K562 (cell line): ENCODE measurements at regions not wholly inside any gene's neighbourhood (a gene's known extent, or its start where the extent isn't known, plus 50 kb on each side); places are given as distances from the start of the nearest gene placed in this dataset.

Source experiments
- ATAC-seq: fragments of 200-7000 bp; cut with Tn5 transposase; 3 replicates; pipeline ENCODE4 v1.9.1; 2020; ENCODE audit warnings: moderate library complexity
- BruUV-seq: library from RNA; stranded (reverse); fragments of 400-500 nt; replicated peaks from 2 replicates; lab custom pipeline; 2021; lab: Mats Ljungman, UMichigan
- CTCF ChIA-PET: fragments of 300-600 bp; formaldehyde crosslinking; extraction: SDS; loops from one replicate; lab custom pipeline; 2021; ENCODE audit warnings: low intra/inter-chr PET ratio; lab: Yijun Ruan, JAX
- POLR2A ChIA-PET: fragments of 300-600, 350-650 bp; sonication (Branson Sonifier 250); formaldehyde crosslinking; extraction: SDS; loops from one replicate; lab custom pipeline; 2021; ENCODE audit warnings: antibody characterized with exemption, inconsistent platforms; lab: Yijun Ruan, JAX
- DNase-seq, 4 experiments: peaks; one replicate each; pipeline versions ENCODE4 v3.0.0 to v3.0.0-alpha.2; 2011 to 2018; ENCODE audit warnings: low spot score in 3 of 4, mixed read lengths in 3 of 4; ENCODE audit errors: extremely low read depth in 1 of 4
- FAIRE-seq: peaks from 2 replicates; lab custom pipeline; 2011; peaks lifted over from hg19 to GRCh38; lab: Jason Lieb, UNC
- H2AFZ ChIP-seq: 2 replicates; pipeline ENCODE4 v1.6.0; 2011; ENCODE audit warnings: low read depth, low read length, control low read depth, inconsistent platforms
- H3K27ac ChIP-seq: fragments of 200-600 bp; 3 replicates; pipeline ENCODE4 v1.8.0; 2011; ENCODE audit warnings: low read depth, mild to moderate bottlenecking, control low read depth, inconsistent platforms, low read length, moderate library complexity, mixed read lengths; ENCODE audit errors: extremely low read depth
- H3K27me3 ChIP-seq, 2 experiments: fragments of 300-600 bp in 1 of 2; 2 replicates in 1 of 2; 3 replicates in 1 of 2; pipeline versions ENCODE4 v1.6.0 to v1.8.0; 2011; ENCODE audit warnings: inconsistent platforms in 2 of 2, low read length in 2 of 2, mild to moderate bottlenecking in 1 of 2, mixed read lengths in 1 of 2, moderate library complexity in 1 of 2; ENCODE audit not compliant: control insufficient read depth in 2 of 2, insufficient read depth in 2 of 2
- H3K36me3 ChIP-seq: fragments of 300-600 bp; 3 replicates; pipeline ENCODE4 v1.8.0; 2011; ENCODE audit warnings: mild to moderate bottlenecking, low read length, inconsistent platforms; ENCODE audit not compliant: control insufficient read depth, insufficient read depth
- H3K4me1 ChIP-seq, 2 experiments: fragments of 200-600 bp in 1 of 2; replicated peaks in 1 of 2; 2 replicates in 1 of 2; 3 replicates in 1 of 2; pipeline versions ENCODE4 v1.5.1 to v1.8.0; 2011; ENCODE audit warnings: inconsistent platforms in 2 of 2, low read length in 2 of 2, mild to moderate bottlenecking in 1 of 2, mixed read lengths in 1 of 2, moderate library complexity in 1 of 2; ENCODE audit not compliant: control insufficient read depth in 2 of 2, insufficient read depth in 2 of 2
- H3K4me2 ChIP-seq: 2 replicates; pipeline ENCODE4 v1.6.1; 2011; ENCODE audit warnings: low read length, control low read depth, inconsistent platforms, mixed read lengths; ENCODE audit not compliant: insufficient read depth
- H3K4me3 ChIP-seq: fragments of 200-600 bp; sonication (generic), shearing (Covaris generic); 2 replicates; pipeline ENCODE4 v1.5.1; 2016; ENCODE audit warnings: control low read depth, inconsistent platforms
- H3K79me2 ChIP-seq: fragments of 200-600 bp; 3 replicates; pipeline ENCODE4 v1.8.0; 2011; ENCODE audit warnings: low read length, inconsistent platforms; ENCODE audit not compliant: control insufficient read depth, insufficient read depth
- H3K9ac ChIP-seq, 2 experiments: 2 replicates each; pipeline versions ENCODE4 v1.6.0 to v1.6.1; 2011; ENCODE audit warnings: low read depth in 2 of 2, low read length in 2 of 2, control low read depth in 1 of 2, inconsistent platforms in 1 of 2, mild to moderate bottlenecking in 1 of 2, mixed read lengths in 1 of 2; ENCODE audit not compliant: insufficient read depth in 1 of 2
- H3K9me1 ChIP-seq: one replicate; pipeline ENCODE4 v1.6.0; 2011; ENCODE audit warnings: inconsistent platforms, mild to moderate bottlenecking, low read length, moderate library complexity; ENCODE audit not compliant: control insufficient read depth, insufficient read depth
- H3K9me3 ChIP-seq: replicated peaks from 2 replicates; pipeline ENCODE4 v1.5.1; 2011; ENCODE audit warnings: low read depth, low read length, inconsistent platforms; ENCODE audit not compliant: control insufficient read depth, insufficient read depth
- H4K20me1 ChIP-seq: replicated peaks from 2 replicates; pipeline ENCODE4 v1.6.1; 2011; ENCODE audit warnings: low read length, inconsistent platforms, mixed read lengths; ENCODE audit not compliant: control insufficient read depth, insufficient read depth
- HLTF ChIP-seq: fragments of 450-650 bp; IDR thresholded peaks from 2 replicates; pipeline ENCODE4 v1.6.1; 2016
- HOXB6 ChIP-seq: fragments of 250-450 bp; sonication (Bioruptor Pico); IDR thresholded peaks from 2 replicates; pipeline ENCODE4 v1.5.1; 2022; ENCODE audit warnings: mild to moderate bottlenecking, borderline replicate concordance
- KHSRP ChIP-seq: fragments of 450-650 bp; IDR thresholded peaks from 2 replicates; pipeline ENCODE4 v1.6.1; 2017
- PHB2 ChIP-seq: fragments of 450-650 bp; IDR thresholded peaks from 2 replicates; pipeline ENCODE4 v1.6.1; 2017; ENCODE audit warnings: low read depth
- RBM14 ChIP-seq: fragments of 200-400 bp; formaldehyde crosslinking; IDR thresholded peaks from 2 replicates; pipeline ENCODE4 v1.6.1; 2018; ENCODE audit warnings: low read depth, mild to moderate bottlenecking, low read length, moderate library complexity, borderline replicate concordance; ENCODE audit not compliant: insufficient read depth
- SETDB1 ChIP-seq: IDR thresholded peaks from one replicate; pipeline ENCODE4 v1.6.1; 2012; ENCODE audit warnings: low read length, control low read depth, inconsistent platforms
- SMAD4 ChIP-seq: fragments of 250-450 bp; sonication (Bioruptor Pico); conservative IDR thresholded peaks from 2 replicates; pipeline ENCODE4 v1.8.0; 2021; ENCODE audit warnings: inconsistent platforms, mild to moderate bottlenecking, moderate library complexity
- TSC22D4 ChIP-seq: fragments of 450-650 bp; IDR thresholded peaks from 2 replicates; pipeline ENCODE4 v1.6.1; 2016; ENCODE audit warnings: missing genetic modification characterization, missing biosample characterization, control low read depth
- U2AF1 ChIP-seq: fragments of 200-400 bp; formaldehyde crosslinking; optimal IDR thresholded peaks from 2 replicates; pipeline ENCODE3; 2017; ENCODE audit warnings: mild to moderate bottlenecking, low read depth, low read length, moderate library complexity
- ZBTB26 ChIP-seq: fragments of 450-650 bp; formaldehyde crosslinking; IDR thresholded peaks from 2 replicates; pipeline ENCODE4 v1.4.0; 2022; ENCODE audit warnings: missing genetic modification characterization
- ZKSCAN1 ChIP-seq: fragments of 150-350 bp; IDR thresholded peaks from 2 replicates; pipeline ENCODE4 v1.6.1; 2016; ENCODE audit warnings: low read depth, low read length
- WGBS: fragments of 100-300 bp; shearing (Covaris generic); methylation state at CpG from one replicate; pipeline ENCODE4 v1.1.6; 2016; ENCODE audit warnings: low coverage, mixed read lengths; ENCODE audit not compliant: insufficient coverage; ENCODE audit errors: missing lambda C conversion rate; 5-methylcytosine and 5-hydroxymethylcytosine counted together
- in situ Hi-C: fragments of 300-500 bp; cut with MboI; formaldehyde crosslinking; loops from 4 replicates; pipeline ENCODE4 v1.15.0; 2018; ENCODE audit warnings: inconsistent platforms, mixed read lengths
- intact Hi-C: fragments of 100-400 bp; cut with micrococcal nuclease; formaldehyde crosslinking; loops from 2 replicates; pipeline ENCODE4 v1.14.2; 2022
- TF ChIP-seq, protein P1 (sequence below): fragments of 450-650 bp; formaldehyde crosslinking; IDR thresholded peaks from 2 replicates; pipeline ENCODE4 v1.4.0; 2020; ENCODE audit warnings: mild to moderate bottlenecking, moderate library complexity
- TF ChIP-seq, protein P2 (sequence below), 2 experiments: fragments of 450-650 bp; IDR thresholded peaks; 2 replicates each; pipeline ENCODE4 v1.6.1; 2016

- CTCF ChIA-PET = no interaction called here
- no peak overlapping the region for H2AFZ ChIP-seq
- DNase-seq = no peak
These were observed 67.3 kb upstream of the RMDN2 start for GRCh38 chr2:37857575-37858399.

GRCh38 chr2:37858400-37858711 is 66.7 kb upstream of the RMDN2 start:
- no peaks in the 10 kb centered on the region for H4K20me1 ChIP-seq
- H3K79me2 ChIP-seq = no peaks in the 10 kb centered on the region
- no peaks in the 10 kb centered on the region for H3K9me1 ChIP-seq
- no peaks in the 10 kb centered on the region for H3K9me3 ChIP-seq
- H3K9ac ChIP-seq = no peak overlapping the region
- H3K36me3 ChIP-seq = no peaks in the 10 kb centered on the region
- H2AFZ ChIP-seq = no peak overlapping the region
- H3K27ac ChIP-seq = no peak overlapping the region
- FAIRE-seq = no peak
- no peak for ATAC-seq
- no peak for DNase-seq
- no peaks in the 10 kb centered on the region for H3K4me1 ChIP-seq
- no peak overlapping the region for H3K4me3 ChIP-seq
- ChIA-PET CTCF (no interaction called here), POLR2A (no interaction called here)
- intact Hi-C loops (no loop called here), in situ Hi-C loops (no loop called here)
- WGBS = 0% methylated on average over 2 of the region's 2 CpGs
- peaks cover 5 to 27% of the 10 kb centered on the region in 2 experiments; a peak in 3 of 5 replicates for H3K27me3 ChIP-seq
- BruUV-seq = no TSS peak
- no peak overlapping the region for H3K4me2 ChIP-seq
- no peak for TF ChIP-seq ZKSCAN1
- no peak for TF ChIP-seq PHB2
- no peak for TF ChIP-seq U2AF1
- TF ChIP-seq, protein P1, sequence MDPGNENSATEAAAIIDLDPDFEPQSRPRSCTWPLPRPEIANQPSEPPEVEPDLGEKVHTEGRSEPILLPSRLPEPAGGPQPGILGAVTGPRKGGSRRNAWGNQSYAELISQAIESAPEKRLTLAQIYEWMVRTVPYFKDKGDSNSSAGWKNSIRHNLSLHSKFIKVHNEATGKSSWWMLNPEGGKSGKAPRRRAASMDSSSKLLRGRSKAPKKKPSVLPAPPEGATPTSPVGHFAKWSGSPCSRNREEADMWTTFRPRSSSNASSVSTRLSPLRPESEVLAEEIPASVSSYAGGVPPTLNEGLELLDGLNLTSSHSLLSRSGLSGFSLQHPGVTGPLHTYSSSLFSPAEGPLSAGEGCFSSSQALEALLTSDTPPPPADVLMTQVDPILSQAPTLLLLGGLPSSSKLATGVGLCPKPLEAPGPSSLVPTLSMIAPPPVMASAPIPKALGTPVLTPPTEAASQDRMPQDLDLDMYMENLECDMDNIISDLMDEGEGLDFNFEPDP (CRISPR knock-in tag) = no peak
- no peak for TF ChIP-seq ZBTB26
- no peak for TF ChIP-seq HLTF
- TF ChIP-seq SETDB1 = no peak
- no peak for TF ChIP-seq TSC22D4 (tag)
- TF ChIP-seq RBM14 = no peak
- no peak for TF ChIP-seq KHSRP

More at GRCh38 chr2:37857575-37858399, 67.3 kb upstream of the RMDN2 start:
- no peak overlapping the region for H3K27ac ChIP-seq
- no peaks in the 10 kb centered on the region for H3K9me1 ChIP-seq
- in situ Hi-C loops (no loop called here), intact Hi-C loops (no loop called here)
- no peak overlapping the region for H3K4me2 ChIP-seq
- TF ChIP-seq, protein P2, sequence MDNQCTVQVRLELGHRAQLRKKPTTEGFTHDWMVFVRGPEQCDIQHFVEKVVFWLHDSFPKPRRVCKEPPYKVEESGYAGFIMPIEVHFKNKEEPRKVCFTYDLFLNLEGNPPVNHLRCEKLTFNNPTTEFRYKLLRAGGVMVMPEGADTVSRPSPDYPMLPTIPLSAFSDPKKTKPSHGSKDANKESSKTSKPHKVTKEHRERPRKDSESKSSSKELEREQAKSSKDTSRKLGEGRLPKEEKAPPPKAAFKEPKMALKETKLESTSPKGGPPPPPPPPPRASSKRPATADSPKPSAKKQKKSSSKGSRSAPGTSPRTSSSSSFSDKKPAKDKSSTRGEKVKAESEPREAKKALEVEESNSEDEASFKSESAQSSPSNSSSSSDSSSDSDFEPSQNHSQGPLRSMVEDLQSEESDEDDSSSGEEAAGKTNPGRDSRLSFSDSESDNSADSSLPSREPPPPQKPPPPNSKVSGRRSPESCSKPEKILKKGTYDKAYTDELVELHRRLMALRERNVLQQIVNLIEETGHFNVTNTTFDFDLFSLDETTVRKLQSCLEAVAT (IDR thresholded peaks at IDR 0.05) = no peak
- TF ChIP-seq SMAD4 (CRISPR knock-in tag) (no peak), HOXB6 (CRISPR knock-in tag) (no peak)
- H3K4me1 ChIP-seq = no peaks in the 10 kb centered on the region
- POLR2A ChIA-PET = no interaction called here
- H3K4me3 ChIP-seq = no peak overlapping the region
- FAIRE-seq = no peak
- H3K9me3 ChIP-seq = no peaks in the 10 kb centered on the region
- 2% methylated on average over 8 of the region's 11 CpGs for whole genome bisulfite sequencing
- no peaks in the 10 kb centered on the region for H4K20me1 ChIP-seq
- no TSS peak for BruUV-seq
- H3K36me3 ChIP-seq = no peaks in the 10 kb centered on the region
- H3K9ac ChIP-seq = no peak overlapping the region
- no peaks in the 10 kb centered on the region for H3K79me2 ChIP-seq
- ATAC-seq = no peak
- H3K27me3 ChIP-seq = peaks cover 5 to 27% of the 10 kb centered on the region in 2 experiments; a peak in 3 of 5 replicates
